Right lobe of liver (tissue), 6 donors: ENCODE measurements at regions not wholly inside any gene's neighbourhood (a gene's known extent, or its start where the extent isn't known, plus 50 kb on each side); places are given as distances from the start of the nearest gene placed in this dataset.

Experiments
- ATAC-seq, 4 donors: fragments of 200-7000 bp; cut with Tn5 transposase; one replicate each; pipeline ENCODE4 v1.9.1; 2020; ENCODE audit warnings: mild to moderate bottlenecking in 4 of 4, moderate library complexity in 4 of 4
- DNase-seq, 3 donors: peaks; one replicate each; pipeline ENCODE4 v3.0.0-alpha.2; 2020
- H3K27ac ChIP-seq, 3 donors: fragments of 200-600 bp; one replicate each; pipeline ENCODE4 v1.8.0; 2022
- H3K27me3 ChIP-seq, 2 donors: fragments of 200-600 bp; one replicate each; pipeline ENCODE4 v1.8.0; 2022
- H3K36me3 ChIP-seq, 4 donors: fragments of 200-600 bp; sonication (generic) in 1 of 4; one replicate each; pipeline versions ENCODE4 v1.5.1 to v1.8.0; 2017 to 2022; ENCODE audit warnings: control low read depth in 1 of 4
- H3K4me1 ChIP-seq, 4 donors: fragments of 200-600 bp; sonication (generic) in 1 of 4; one replicate each; pipeline versions ENCODE4 v1.5.1 to v1.8.0; 2017 to 2022; ENCODE audit warnings: control low read depth in 1 of 4
- H3K4me3 ChIP-seq, 3 donors: fragments of 200-600 bp; one replicate each; pipeline ENCODE4 v1.8.0; 2022
- H3K9me3 ChIP-seq, 4 donors: fragments of 200-600 bp; sonication (generic) in 1 of 4; one replicate each; pipeline versions ENCODE4 v1.5.1 to v1.8.0; 2017 to 2022; ENCODE audit warnings: control low read depth in 1 of 4
- CTCF ChIP-seq, 4 donors: fragments of 200-600 bp in 3 of 4; fragments of 450-650 bp in 1 of 4; IDR thresholded peaks; one replicate each; pipeline versions ENCODE4 v1.5.1 to v1.8.0; 2016 to 2022; ENCODE audit warnings: antibody characterized with exemption in 4 of 4, mild to moderate bottlenecking in 2 of 4
- POLR2A ChIP-seq: fragments of 450-650 bp; IDR thresholded peaks from one replicate; pipeline ENCODE4 v1.6.1; 2017; ENCODE audit warnings: antibody characterized with exemption, mild to moderate bottlenecking
- WGBS: methylation state at CpG from one replicate; pipeline ENCODE4 v1.1.6; 2018; ENCODE audit warnings: low coverage, low lambda C conversion rate; ENCODE audit not compliant: insufficient coverage; ENCODE audit errors: missing lambda C conversion rate; 5-methylcytosine and 5-hydroxymethylcytosine counted together
- intact Hi-C, 2 donors: fragments of 100-400 bp; cut with DNase I; formaldehyde crosslinking; loops; one replicate each; pipeline versions ENCODE4 v1.11.2 to v1.14.1; 2022
- donor health status: DM: no; HTN: yes; CAD: no.
- donor health status: DM: no; HTN: no; CAD: no.
- donor health status: DM: no; HTN: no; CAD: no.
- donor health status: DM: no; HTN: yes; CAD: no.
- donor health status: DM: no; HTN: yes; CAD: no.

DNA sequence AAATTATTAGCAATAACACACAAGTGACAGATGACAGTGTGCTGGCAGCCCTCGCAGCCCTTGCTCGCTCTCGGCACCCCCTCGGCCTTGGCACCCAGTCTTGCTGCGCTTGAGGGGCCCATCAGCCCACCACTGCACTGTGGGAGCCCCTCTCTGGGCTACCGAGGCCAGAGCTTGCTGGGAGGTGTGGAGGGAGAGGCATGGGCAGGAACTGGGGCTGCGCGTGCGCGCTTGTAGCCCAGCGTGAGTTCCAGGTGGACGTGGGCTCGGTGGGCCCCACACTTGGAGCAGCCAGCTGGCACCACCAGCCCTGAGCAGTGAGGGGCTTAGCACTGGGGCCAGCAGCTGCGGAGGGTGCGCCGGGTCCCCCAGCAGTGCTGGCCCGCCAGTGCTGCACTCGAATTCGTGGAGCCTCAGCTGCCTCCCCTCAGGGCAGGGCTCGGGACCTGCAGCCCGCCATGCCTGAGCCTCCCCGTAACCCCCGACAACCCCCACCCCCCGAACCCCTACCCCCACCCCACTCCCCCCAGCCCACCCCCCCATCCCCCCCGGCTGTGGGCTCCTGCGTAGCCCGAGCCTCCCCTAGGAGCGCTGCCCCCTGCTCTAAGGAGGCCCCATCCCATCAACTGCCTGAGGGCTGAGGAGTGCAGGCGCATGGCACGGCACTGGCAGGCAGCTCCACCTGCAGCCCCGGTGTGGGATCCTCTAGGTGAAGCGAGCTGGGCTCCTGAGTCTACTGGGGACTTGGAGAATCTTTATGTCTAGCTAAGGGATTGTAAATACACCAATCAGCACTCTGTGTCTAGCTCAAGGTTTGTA, 240.9 kb downstream of the TRIM36 start:
- Histone ChIP-seq H3K27me3 (no peaks in the 10 kb centered on the region), H3K4me1 (no peaks in the 10 kb centered on the region), H3K9me3 (no peaks in the 10 kb centered on the region), H3K4me3 (no peak overlapping the region), H3K27ac (no peak overlapping the region), H3K36me3 (no peaks in the 10 kb centered on the region)
- no peak for TF ChIP-seq POLR2A
- DNase-seq (no peak), ATAC-seq (no peak)
- intact Hi-C loops: no loop called here
- WGBS: 40% methylated on average over 1 of the region's 32 CpGs

- no peaks in the 10 kb centered on the region for H3K4me1 ChIP-seq
- ATAC-seq: no peak
- no peaks in the 10 kb centered on the region for H3K36me3 ChIP-seq
- no peak overlapping the region for H3K27ac ChIP-seq
- no peak for DNase-seq
- no peak overlapping the region for H3K4me3 ChIP-seq
- no peak for TF ChIP-seq POLR2A
- no peak for TF ChIP-seq CTCF (IDR thresholded peaks at IDR 0.05)
- WGBS: 100% methylated on average over 1 of the region's 4 CpGs
- intact Hi-C loops: no loop called here
- H3K9me3 ChIP-seq: no peaks in the 10 kb centered on the region
- H3K27me3 ChIP-seq: no peaks in the 10 kb centered on the region
Measured at GRCh38 chr5:114924769-114925168, 244.9 kb downstream of the TRIM36 start.

GRCh38 chr5:114912189-114912920, 257.4 kb downstream of the TRIM36 start:
- WGBS: 28% methylated on average over 3 of the region's 4 CpGs
- H3K27ac ChIP-seq: no peak overlapping the region

DNA sequence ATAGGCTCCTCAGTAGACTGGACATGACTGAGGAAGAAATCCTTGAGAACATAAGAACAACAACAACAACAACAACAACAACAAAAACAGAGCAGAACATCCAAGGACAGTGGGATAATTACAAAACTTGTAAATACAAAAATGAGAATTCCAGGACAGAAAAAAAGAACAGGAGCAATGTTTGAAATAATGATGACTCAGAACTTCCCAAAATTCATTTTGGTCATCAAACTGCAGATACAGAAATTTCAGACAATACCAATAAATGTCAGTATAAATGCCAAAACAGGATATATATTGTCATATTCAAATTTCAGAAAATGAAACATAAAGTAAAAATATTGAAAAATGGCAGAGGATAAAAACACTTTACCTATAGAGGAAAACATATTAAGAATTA, 259.0 kb downstream of the TRIM36 start:
- peaks cover 0 to 5% (median 0%) of the 10 kb centered on the region in 4 donors for H3K9me3 ChIP-seq
- intact Hi-C loops: no loop called here
- ATAC-seq: no peak
- no peak overlapping the region for H3K4me3 ChIP-seq
- TF ChIP-seq POLR2A (no peak), CTCF (IDR thresholded peaks at IDR 0.05) (no peak)
- no peaks in the 10 kb centered on the region for H3K4me1 ChIP-seq
- H3K36me3 ChIP-seq: no peaks in the 10 kb centered on the region
- no peak for DNase-seq
- H3K27ac ChIP-seq: no peak overlapping the region
- H3K27me3 ChIP-seq: no peaks in the 10 kb centered on the region

More at GRCh38 chr5:114912189-114912920, 257.4 kb downstream of the TRIM36 start:
- Histone ChIP-seq H3K9me3 (peaks cover 0 to 5% (median 0%) of the 10 kb centered on the region in 4 donors), H3K36me3 (no peaks in the 10 kb centered on the region), H3K27me3 (no peaks in the 10 kb centered on the region), H3K4me1 (no peaks in the 10 kb centered on the region), H3K4me3 (no peak overlapping the region)
- intact Hi-C loops: no loop called here
- DNase-seq (no peak), ATAC-seq (no peak)
- no peak for TF ChIP-seq POLR2A
- TF ChIP-seq CTCF (IDR thresholded peaks at IDR 0.05): no peak

DNA sequence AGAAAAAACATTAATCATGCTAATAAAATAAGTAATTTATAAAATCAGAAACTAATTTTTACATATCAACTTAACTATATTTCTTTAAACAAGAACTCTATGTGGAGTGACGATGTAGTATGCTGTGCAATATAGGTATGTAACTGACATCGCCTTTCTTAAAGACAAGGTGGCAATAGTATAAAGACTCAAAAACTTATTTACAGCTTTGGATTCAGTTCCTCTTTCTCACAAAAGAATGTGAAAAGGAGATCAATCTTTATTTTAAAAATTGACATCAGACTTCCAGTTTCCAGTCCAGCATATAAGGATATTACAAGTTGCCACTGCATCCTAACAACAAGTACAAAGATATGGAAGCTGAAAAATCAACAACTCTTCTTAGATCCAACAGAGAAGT, 260.3 kb downstream of the TRIM36 start:
- Histone ChIP-seq H3K27me3 (no peaks in the 10 kb centered on the region), H3K4me1 (no peaks in the 10 kb centered on the region), H3K9me3 (peaks cover 0 to 5% (median 0%) of the 10 kb centered on the region in 4 donors), H3K27ac (no peak overlapping the region), H3K36me3 (no peaks in the 10 kb centered on the region), H3K4me3 (no peak overlapping the region)
- TF ChIP-seq CTCF (IDR thresholded peaks at IDR 0.05) (no peak), POLR2A (no peak)
- DNase-seq (no peak), ATAC-seq (no peak)
- intact Hi-C loops: no loop called here
- 87% methylated on average over 2 of the region's 2 CpGs for WGBS
